GM21528 (cell line): ENCODE measurements at regions not wholly inside any gene's neighbourhood (a gene's known extent, or its start where the extent isn't known, plus 50 kb on each side); places are given as distances from the start of the nearest gene placed in this dataset.
"Not testable (repeated sequence)": the region's sequence is repeated elsewhere in the genome, so short reads cannot be mapped to it uniquely, and the experiment has no call there.

ENCODE experiments used
- ATAC-seq: cut with Tn5 transposase; IDR thresholded peaks from one replicate; pipeline ENCODE4 v1.9.1; 2021; ENCODE audit warnings: mild to moderate bottlenecking, moderate library complexity; ENCODE audit not compliant: unreplicated experiment, low FRiP score

GRCh38 chr3:162586591-162586990 lies 1090.0 kb downstream of the OTOL1 start:
- no peak for ATAC-seq

GRCh38 chr3:162597226-162597625 lies 1100.6 kb downstream of the OTOL1 start:
- ATAC-seq, result no peak

GRCh38 chr3:162598500-162598899 lies 1101.9 kb downstream of the OTOL1 start:
- not testable (repeated sequence) for ATAC-seq

DNA sequence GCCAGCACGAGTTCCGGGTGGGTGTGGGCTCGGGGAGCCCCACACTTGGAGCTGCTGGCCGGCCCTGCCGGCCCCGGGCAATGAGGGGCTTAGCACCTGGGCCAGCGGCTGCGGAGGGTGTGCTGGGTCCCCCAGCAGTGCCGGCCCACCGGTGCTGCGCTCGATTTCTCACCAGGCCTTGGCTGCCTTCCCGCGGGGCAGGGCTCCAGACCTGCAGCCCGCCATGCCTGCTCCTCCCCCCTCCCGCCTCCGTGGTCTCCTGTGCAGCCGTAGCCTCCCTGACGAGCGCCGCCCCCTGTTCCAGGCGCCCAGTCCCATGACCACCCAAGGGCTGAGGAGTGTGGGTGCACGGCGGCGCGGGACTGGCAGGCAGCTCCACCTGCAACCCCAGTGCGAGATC lies 1103.1 kb downstream of the OTOL1 start:
- ATAC-seq, result not testable (repeated sequence)

DNA sequence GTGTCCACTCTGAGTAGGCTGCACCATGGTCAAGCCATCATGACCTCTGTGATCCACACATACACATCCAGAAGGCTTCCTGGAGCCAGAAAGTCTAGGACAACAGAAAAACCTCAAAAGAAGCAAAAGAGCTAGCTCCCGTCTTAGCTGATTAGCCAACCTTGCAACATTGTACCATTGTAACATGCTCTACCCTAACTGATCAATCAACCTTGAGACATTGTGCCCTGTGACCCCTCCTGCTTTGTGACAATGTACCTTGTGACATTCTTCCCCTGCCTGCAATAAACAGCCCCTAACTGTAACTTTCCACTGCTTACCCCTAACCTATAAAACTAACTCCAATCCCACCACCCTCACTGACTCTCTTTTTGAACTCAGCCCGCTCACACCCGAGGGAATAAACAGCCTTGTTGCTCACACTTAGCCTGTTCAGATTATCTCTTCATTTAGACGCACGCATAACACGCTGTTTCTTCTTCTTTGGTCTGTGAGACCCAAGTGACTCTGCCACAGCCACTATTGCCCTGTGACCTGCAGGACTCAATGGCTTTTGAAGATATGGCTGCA lies 1104.6 kb downstream of the OTOL1 start:
- ATAC-seq, result no peak

DNA sequence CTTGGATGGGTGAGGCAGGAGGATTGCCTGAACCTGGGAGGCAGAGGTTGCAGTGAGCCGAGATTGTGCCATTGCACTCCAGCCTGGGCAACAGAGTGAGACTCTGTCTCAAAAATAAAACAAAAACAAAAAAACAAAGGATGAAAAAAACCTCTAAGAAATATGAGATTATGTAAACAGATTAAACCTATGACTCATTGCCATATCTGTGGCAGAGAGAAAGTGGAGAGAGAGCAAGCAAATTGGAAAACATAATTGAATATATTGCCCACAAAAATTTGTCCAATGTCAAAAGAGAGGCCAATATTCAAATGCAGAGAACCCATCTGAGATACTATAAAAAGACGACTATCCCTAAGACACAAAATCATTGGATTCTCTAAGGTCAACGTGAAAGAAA lies 1106.0 kb downstream of the OTOL1 start:
- ATAC-seq, result no peak

- no peak for ATAC-seq
Measured at GRCh38 chr3:162605651-162606204, 1109.1 kb downstream of the OTOL1 start.

GRCh38 chr3:162610261-162610660 lies 1113.7 kb downstream of the OTOL1 start:
- no peak for ATAC-seq

DNA sequence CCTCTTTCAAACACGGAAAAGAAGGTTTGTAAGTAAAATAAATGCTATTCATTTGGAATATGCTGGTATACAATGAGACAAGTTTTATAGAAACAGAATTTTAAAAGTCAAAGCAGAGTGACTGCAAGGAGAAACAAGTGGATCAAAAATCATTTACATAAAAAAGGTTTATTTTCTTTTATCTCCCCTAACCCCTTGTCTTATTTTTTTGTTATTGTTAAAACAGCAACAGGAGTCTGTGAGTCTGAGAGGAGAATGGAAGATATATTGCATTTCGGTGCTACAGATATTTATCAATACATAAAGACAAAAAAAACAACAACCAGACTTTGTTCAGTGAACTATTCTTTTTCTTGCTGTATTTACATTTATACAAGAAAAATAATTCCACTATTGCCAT lies 1116.4 kb downstream of the OTOL1 start:
- no peak for ATAC-seq

GRCh38 chr3:162626172-162626571 lies 1129.6 kb downstream of the OTOL1 start:
- no peak for ATAC-seq

- no peak for ATAC-seq
Measured at GRCh38 chr3:162628531-162628930, 1131.9 kb downstream of the OTOL1 start.

DNA sequence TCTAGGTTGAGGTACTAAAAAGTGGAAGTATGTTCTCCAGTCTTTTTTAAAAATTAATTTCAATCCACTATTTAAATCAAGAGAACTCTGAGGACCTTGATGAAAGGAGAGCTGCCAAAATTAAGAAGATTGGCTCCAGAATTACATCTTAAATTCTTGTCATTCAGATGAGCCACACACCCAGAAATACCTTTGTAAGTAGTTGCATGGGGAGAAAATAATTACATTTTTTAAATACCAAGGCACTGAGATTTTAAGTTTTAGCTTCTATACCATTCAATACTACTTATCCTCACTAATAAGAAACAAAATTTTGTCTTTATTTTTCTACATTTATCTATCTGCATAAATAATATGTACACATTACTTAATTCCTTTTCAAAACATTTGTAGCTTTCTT lies 1132.8 kb downstream of the OTOL1 start:
- ATAC-seq, result no peak

DNA sequence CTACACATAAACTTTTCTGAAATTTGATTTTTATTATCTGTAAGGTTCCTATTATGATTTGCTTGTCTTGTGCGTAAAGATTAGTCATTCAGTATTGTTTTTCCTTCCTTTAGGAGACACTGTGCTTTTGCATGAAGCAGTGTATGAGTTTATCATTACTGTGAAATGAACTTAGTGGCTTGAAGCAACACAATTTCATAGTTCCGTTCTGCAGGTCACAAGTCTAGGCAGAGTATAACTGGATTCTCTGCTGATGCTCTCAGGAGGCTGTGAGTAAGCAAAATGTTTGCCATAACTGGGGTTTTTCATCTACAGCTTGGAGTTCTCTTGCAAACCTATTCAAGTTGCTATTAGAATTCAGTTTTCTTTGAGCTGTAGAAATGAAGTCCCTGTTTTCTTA lies 1136.1 kb downstream of the OTOL1 start:
- ATAC-seq, result no peak

DNA sequence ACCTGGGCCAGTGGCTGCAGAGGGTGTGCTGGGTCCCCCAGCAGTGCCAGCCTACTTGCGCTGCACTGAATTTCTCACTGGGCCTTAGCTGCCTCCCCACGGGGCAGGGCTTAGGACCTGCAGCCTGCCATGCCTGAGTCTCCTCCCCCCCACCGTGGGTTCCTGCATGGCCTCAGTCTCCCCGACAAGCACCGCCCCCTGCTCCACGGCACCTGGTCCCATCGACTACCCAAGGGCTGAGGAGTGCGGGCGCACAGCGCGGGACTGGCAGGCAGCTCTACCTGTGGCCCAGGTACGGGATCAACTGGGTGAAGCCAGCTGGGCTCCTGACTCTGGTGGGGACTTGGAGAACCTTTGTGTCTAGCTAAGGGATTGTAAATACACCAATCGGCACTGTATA lies 1143.6 kb downstream of the OTOL1 start:
- ATAC-seq, result not testable (repeated sequence)

DNA sequence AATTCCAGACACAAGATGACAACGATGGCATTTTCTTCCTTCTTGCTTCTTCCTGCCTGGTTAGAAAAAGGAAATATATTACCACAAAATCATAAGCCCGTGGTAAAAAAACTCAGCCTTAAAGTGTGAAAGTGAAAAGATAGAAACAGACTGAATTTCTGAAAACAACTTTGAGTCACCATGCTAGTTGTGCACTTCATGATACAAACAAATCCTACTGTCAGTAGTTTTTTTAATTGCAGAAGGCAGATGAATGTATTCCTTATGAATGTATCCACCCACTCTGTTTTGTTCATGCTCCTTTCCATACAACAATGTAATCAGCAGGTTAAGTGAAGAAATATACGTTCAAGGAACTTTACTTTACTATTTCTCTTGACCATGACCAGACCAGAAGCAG lies 1144.7 kb downstream of the OTOL1 start:
- ATAC-seq, result no peak

- ATAC-seq, result no peak
Measured at GRCh38 chr3:162641907-162642306, 1145.3 kb downstream of the OTOL1 start.

DNA sequence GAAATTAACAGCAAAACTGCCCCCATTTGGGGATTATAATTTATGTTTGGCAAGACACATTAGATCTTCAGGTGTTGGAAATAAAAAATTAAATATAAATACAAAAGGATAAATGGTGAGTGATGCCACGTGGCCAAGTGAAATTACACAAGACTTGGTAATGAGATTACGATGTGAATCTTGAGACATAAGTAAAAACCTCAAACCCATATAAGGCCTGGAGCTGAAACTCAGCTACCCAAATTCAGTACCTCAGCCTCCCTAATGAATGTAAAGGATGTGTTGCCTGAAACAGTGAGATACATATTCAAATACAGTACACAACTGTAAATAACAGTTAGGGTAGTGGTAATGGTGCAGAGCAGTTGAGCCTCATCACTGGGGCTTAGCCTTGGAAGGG lies 1146.6 kb downstream of the OTOL1 start:
- no peak for ATAC-seq

GRCh38 chr3:162647321-162647720 lies 1150.7 kb downstream of the OTOL1 start:
- no peak for ATAC-seq

- no peak for ATAC-seq
Measured at GRCh38 chr3:162658003-162658402, 1161.4 kb downstream of the OTOL1 start.

DNA sequence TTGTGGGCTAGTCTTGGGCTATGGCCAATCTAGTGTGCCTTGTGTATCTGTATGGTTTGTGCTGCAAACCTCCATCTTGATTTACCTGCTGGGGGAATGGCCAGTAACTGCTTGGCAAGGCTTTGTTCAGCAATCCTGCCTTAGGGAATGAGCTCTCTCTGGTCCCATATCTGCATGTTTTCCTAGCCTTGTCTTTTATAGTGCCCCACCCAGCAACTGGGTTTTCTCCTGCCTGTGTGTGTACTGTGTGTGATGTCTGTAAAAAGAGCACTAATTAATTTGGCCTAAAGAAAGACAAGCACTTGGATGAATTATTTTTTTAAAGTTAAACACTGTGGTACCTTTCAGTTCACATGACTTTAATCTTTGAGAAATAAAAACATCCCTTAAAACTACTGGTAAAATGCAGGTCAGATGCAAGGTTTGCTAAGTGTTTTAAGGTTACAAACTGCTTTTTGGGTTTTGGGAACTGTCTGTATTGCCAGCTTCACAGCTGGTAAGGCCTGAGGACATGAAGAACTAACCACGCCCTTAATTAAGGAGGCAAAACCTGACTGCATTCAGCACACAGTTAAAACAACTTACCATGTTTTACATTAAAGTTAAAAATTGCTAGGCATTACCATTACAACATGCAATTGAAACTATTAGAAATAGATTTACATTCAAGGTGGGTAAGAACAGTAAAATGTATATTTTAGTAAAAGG lies 1169.2 kb downstream of the OTOL1 start:
- ATAC-seq, result no peak

DNA sequence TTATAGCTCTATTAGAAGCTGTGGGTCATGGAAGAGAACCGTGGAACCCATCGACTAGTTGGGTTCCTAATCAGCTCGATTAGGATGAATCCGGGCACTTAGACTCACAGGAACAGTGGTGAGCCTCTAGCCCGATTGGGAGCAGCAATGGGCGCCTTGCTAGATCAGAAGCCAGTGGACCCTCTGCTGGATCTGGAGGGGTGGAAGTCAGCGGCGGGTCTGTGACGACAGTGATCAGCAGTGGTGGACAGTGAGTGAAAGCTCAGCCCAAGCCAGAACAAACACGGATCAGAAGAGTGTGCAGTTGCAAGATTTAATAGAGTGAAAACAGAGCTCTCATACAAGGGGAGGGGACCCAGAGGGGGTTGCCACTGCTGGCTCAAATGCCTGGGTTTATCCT lies 1170.2 kb downstream of the OTOL1 start:
- no peak for ATAC-seq

DNA sequence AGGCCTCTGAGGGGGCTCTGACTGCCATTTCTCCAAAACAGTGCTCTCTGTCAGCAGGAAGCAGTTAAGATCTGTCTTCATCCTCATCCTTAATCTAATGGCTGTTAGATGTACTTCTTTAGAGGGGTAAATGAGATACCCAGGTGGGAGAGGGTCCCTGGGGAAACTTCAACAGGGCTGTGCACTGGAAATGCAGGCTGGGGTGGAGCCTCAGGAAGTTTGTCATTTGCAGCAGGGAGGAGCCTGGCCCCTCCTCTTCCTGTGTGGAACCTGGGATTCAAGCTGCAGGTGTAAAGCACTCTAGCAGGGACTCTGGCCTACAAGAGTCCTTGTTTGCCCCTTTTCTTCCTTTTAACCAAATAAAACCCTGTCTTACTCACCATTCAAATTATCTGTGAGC lies 1173.6 kb downstream of the OTOL1 start:
- no peak for ATAC-seq
